GM18951 (cell line): ENCODE measurements at regions not wholly inside any gene's neighbourhood (a gene's known extent, or its start where the extent isn't known, plus 50 kb on each side); places are given as distances from the start of the nearest gene placed in this dataset.

Source experiments
- POLR2A ChIP-seq: IDR thresholded peaks from 4 replicates; pipeline ENCODE4 v1.6.1; 2011; ENCODE audit warnings: mild to moderate bottlenecking; ENCODE audit not compliant: insufficient read length, insufficient read depth; ENCODE audit errors: extremely low read depth
- in situ Hi-C: fragments of 300-500 bp; cut with MboI; formaldehyde crosslinking; loops from one replicate; pipeline ENCODE4 v1.12.0; 2022; ENCODE audit warnings: low sequenced_read_pairs, mixed read lengths, inconsistent platforms; ENCODE audit not compliant: unreplicated experiment

DNA sequence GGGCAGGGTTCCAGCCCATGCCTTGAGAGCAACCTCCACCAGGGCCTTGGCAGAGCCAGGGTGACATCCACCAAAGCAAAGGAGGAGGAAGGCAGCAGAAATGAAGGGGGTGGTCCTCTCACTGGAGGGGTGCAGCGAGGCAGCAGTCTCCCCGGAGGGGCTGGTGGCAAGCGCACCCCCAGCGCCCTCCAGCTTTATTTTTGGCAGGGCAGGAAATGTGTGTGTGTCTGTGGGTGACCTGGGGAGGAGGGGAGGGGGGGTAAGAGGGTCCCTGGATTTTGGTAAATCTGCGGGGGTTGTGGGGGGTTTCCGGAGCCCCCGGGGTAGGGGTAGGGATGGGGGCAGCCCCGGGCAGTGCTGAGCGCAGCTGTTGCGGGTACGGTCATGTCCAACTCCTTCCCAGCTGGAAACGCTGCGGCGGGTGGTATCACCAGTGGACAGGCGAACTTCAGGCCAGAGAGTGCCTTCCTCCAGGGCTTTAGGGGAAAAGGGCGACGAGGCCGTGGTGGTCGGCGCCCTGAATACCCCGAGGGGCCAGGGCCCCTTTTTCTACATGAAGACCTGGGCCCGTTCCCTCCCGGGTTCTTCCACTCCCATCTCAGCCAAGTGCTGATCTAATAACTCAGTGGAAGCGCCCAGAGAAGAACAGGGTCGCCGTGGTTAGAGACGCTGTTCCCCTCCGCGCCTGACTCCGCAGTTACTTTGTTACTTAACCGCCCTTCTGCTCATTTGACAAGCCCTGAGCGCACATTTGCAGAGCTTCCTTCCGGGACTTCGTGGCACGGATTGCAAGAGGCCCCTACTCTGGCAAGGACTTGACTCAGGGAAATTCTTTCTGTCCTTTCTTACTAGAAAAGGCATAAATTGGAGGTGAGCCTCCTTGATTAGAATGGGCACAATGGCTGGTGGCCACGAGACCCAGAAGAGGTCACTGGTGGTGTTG is 55.2 kb downstream of the FOS start:
- in situ Hi-C loops = no loop called here
- TF ChIP-seq POLR2A = peak; percentile 23

DNA sequence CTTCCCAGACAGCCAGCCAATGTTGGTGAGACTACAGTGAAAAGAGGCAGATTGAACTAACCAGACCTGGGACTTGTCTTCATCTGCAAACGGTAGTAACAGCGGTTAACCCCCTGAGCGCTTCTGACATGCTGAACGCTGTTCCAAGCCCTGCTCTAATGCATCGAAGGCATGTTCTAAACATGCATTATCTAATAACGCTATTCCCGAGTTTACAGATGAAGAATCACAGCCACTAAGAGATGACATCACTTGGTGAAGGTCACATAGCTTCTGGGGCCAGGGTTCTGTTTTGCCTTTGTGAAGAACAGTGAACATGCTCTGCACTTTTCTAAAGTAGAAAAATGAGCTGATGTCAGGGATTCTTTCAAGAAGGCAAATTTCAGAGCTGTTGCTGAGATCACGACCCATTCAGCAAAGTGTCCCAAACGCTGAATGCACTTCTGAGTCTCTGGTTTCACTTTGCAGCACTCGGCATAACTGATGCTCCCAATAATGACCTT is 56.0 kb downstream of the FOS start:
- in situ Hi-C loops = no loop called here
- no peak for TF ChIP-seq POLR2A

DNA sequence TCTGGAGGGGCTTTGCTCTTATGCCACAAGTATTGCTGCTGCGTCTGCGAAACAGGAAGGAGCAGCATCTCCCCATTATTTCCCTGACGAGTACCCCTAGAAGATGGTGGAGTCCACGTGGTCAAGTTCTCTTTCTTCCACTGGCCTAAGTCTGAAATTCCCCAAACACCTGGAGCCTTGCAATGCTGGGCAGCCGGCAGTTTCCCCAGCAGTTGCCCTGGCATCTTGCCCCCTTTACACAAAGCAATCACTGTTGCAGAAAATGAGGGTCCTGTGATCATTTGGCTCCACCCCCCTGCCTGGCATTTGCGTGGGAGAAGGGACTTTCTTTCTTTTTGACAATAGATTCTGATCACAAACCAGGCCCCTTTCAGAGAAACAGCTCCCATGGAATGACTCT is 56.9 kb downstream of the FOS start:
- no peak for TF ChIP-seq POLR2A
- in situ Hi-C loops = no loop called here

DNA sequence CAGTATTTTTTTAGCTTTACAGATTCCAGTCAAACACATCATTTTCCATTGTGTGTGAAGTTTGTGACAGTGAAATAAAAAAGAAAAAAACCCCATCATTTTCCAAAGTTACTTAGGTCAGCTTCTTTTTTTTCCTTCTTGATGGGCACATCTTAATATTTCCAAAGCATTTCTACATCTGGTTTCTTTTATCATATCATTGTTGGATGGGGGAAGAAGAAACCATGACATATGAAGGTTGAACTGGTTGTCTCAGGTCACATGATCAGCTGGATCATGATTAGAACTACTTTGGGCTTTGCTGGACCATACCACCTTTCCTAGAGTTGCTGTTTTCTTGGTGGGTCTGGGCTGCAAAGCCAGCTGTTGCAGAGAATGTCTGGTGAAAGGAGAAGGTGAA is 59.8 kb downstream of the FOS start:
- in situ Hi-C loops = no loop called here
- TF ChIP-seq POLR2A = no peak

DNA sequence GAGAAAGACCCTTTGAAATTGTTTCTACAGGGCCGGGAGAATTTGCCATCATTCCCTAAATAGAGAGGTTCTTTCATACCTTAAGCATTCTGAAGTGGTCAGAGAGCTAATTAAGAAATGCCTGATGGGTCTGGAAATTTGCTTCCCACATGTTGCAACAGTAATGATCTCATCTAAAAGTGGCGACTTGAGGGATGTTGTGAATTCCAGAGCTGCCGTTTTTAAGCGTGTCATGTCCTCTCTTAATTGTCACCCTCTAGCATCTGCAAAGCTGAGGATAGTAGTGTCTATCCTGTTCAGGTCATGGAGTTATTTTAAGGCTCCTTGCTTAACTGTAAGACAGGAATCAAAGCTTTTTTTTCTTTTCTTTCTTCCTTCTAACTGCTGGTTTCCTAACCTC is 60.4 kb downstream of the FOS start:
- in situ Hi-C loops = no loop called here
- TF ChIP-seq POLR2A = no peak

DNA sequence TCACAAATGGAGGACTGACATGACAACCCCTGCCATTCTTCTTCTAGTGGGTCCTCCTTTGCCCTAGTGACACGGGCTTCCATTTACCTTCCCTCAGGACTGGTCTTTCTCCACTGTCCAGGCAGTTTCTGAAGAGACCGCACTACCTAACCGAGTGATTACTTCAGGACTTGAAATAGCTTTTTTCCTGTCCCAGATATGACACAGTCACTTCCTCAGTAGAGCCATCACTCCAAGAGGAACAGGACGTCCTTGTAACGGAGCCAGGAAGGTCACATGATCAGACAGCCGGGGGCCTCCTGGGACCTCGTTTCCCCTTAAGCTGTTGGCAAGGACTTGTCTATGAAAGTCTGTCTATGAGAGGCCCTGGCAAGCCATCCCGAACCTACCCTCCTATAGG is 62.3 kb downstream of the FOS start:
- in situ Hi-C loops = no loop called here
- no peak for TF ChIP-seq POLR2A

DNA sequence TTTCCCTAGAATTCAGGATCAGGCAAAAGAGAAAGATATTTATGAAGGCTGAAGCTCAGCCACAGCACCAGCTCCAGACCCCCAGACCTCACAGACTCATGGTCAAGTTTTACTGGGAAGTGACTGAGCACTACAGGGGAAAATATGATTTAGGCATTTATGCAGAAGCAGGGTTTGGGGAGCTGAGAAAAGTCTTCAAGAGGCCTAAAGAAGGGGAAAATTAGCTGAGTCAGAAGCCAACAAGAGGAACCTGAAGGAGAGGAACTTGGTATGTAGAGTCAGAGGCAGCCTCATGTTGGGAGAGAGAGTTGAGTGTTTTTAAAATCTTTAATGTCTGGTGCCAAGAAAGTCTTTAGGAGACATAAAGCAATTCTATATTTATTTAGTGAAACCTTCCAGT is 63.0 kb downstream of the FOS start:
- in situ Hi-C loops = no loop called here

DNA sequence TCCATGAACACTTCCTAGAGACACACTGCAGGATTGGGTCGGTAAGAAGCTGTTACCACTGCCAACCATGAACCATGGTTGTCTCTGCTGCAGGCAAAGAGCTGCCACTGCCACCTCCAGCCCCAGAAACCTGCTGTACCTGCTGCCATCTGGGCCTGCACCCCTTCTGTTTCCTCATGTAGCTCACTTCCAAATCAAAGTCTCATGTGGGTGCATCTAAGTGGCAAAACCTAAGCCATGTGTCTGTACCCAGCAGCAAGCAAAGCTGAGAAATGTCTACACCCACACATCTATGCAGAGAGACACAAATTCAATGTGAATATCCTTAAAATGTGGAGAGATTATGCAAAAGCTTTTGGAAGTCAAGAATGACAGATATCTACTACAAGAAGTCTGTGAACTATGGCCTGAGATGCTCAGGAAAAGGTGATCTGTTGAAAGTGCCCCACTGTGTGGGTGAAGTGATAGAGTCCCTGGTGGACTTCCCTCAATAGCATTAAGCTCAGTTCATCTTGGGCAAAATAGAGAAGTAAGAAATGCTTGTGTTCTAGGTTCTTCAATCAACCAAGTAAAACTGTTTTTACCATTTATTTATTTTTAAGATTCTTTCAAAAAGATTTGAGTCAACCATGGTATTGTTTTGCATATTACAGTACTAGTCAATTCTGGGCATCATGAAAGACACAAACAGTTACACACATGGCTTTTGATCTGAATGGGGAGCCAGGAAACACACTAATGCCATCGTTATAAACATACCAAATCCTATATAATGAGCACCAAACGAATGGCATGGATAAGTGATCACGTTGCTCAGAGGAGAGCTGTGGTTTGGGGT is 64.4 kb downstream of the FOS start:
- no peak for TF ChIP-seq POLR2A
- in situ Hi-C loops = no loop called here

More for the DNA sequence above, 63.0 kb downstream of the FOS start:
- TF ChIP-seq POLR2A = no peak

DNA sequence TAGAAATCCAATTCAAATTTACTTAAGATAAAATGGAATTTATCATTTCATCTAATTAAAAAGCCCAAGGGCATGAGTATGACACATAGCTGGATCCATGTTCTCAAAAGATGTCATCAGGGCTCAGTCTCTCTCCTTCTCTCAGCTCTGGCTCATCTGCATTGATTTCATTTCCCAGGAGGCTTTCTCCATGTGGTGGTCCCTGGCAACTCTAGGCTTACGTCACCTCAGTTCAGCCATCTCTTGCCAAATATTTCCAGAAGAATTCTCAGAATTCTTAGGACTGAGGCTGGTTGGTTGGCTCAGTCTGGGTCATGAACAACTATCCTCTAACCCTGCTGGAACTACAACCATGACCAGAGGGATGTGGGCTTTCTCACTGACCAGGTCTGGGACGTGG is 65.3 kb downstream of the FOS start:
- no peak for TF ChIP-seq POLR2A
- in situ Hi-C loops = no loop called here

DNA sequence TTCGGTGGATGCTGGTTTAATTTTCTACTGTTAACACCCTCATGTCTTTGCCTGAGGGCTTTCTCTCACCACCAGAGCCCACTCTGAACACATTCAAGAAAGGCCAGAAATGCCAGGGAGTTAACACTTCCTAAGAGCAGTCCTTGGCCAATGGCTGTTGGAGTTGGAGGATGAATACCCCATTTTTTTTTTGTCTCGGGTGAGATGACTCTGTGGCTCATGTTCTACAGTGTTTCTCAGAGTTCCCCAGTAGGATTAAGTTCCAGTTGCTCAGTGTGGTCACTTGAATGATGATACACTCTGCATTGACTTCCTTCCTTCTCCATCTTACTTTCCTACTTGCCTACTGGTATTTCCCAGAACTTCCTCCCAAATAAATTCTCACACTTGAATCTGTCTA is 65.8 kb downstream of the FOS start:
- in situ Hi-C loops = no loop called here
- TF ChIP-seq POLR2A = no peak

DNA sequence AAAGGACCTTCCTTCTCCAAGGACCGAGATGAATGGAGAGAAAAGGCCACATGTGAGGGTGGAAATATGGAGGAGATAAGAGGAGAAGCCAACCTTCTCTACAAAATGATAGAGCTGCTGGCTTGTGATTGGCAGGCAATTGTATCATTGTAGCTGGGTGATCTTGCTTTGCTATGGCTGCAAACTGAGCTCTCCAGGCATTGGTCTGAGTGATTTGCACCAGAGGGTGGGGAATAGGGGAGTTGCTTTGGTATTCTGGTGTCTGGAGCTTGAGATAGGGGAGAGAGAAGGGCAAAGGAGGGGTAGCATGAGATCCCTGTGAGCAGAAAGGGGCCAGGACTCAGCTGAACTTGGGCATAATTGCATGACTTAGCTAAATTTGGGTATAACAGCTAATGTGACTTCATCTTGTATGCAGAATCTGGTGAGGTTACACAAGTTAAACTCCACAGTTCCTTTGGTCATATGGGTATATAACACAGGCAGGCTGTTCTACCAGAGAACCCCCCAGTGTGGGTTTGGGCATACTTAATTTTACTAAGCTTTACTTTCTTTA is 72.0 kb downstream of the FOS start:
- in situ Hi-C loops = no loop called here

DNA sequence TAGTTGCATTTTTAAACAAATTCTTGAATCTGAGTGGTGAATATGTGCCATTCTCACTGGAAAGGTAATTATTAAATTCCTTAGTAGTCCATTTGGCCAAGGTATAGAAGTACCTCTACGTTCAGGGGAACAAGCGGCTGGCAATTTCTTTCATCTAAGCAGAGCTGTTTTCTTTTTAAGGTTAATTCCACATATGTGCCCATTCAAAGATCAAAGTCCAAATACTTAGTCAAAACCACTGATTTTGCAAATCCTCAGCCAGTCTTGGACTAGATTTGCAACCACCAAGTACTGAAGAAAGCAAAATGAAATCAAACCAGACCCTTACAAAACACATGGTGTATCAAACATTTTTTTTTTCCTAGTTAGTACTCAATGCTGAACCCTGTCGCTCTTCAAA is 68.7 kb upstream of the JDP2 start:
- in situ Hi-C loops = no loop called here
- TF ChIP-seq POLR2A = no peak

More for the DNA sequence above, 72.0 kb downstream of the FOS start:
- no peak for TF ChIP-seq POLR2A

DNA sequence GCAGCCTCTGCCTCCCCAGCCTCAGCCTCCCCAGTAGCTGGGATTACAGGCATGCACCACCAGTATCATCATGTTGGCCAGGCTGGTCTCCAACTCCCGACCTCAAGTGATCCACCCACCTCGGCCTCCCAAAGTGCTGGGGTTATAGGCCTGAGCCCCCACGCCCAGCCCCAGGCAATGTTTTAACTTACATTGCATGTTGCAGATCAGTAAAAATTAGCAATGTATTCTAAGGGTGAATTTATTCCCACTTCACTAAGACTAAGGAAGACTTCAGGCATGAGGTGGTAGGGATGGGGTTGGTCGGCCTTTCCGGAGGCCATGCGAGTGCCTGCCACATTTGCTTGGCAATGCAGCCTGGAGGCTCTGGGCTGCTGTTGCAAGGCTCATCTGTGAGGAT is 66.8 kb upstream of the JDP2 start:
- in situ Hi-C loops = no loop called here
- no peak for TF ChIP-seq POLR2A
